ENCODE measurements at regions not wholly inside any gene's neighbourhood (a gene's known extent, or its start where the extent isn't known, plus 50 kb on each side); places are given as distances from the start of the nearest gene placed in this dataset.

- Histone ChIP-seq H3K9me3 (ENCODE audit: low read length) (no peaks in the 10 kb centered on the region), H3K4me3 (ENCODE audit: low read length) (no peak overlapping the region), H3K79me2 (replicated peaks; ENCODE audit: insufficient read depth, low read length) (no peaks in the 10 kb centered on the region), H4K20me1 (ENCODE audit: insufficient read depth) (no peaks in the 10 kb centered on the region), H3K9me2 (ENCODE audit: insufficient read depth, low read length) (no peaks in the 10 kb centered on the region), H3K36me3 (ENCODE audit: insufficient read depth, low read length) (no peaks in the 10 kb centered on the region), H3K27me3 (ENCODE audit: insufficient read depth, low read depth, low read length) (no peaks in the 10 kb centered on the region), H3K27ac (ENCODE audit: low read length) (no peak overlapping the region), H3F3A (ENCODE audit: insufficient read depth, low read length, poor library complexity, severe bottlenecking) (no peaks in the 10 kb centered on the region), H2AFZ (ENCODE audit: low read depth, low read length) (no peak overlapping the region), H3K9ac (ENCODE audit: low read length) (no peak overlapping the region), H3K4me2 (ENCODE audit: low read length) (no peak overlapping the region)
- no peak for TF ChIP-seq TAF1 (IDR thresholded peaks at IDR 0.05; ENCODE audit: low read depth)
These were observed 462.2 kb downstream of the ZPLD1 start for GRCh38 chr3:102896851-102897621.

DNA sequence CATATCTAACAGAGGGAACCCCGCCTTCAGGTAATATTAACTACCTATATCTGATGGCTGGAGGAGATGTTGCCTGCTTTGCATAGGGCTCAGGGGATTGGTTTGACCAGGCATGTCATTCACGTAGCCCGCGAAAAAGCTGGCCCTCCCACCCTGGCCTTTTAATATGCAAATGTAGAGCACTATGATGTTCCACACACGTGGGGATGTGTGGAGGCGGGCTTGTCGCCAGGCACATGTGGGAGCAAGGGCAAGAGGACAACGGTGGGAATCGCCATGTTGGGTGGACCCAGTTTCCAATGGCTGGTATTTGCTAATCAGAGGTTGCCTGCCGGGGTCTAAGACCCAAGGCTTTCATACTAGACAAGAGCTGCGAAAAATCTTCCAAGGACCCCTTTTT, 469.8 kb downstream of the ZPLD1 start:
- H3K9me2 ChIP-seq (ENCODE audit: insufficient read depth, low read length): no peaks in the 10 kb centered on the region
- no peaks in the 10 kb centered on the region for H3K36me3 ChIP-seq (ENCODE audit: insufficient read depth, low read length)
- no peak overlapping the region for H2AFZ ChIP-seq (ENCODE audit: low read depth, low read length)
- TF ChIP-seq EZH2 (IDR thresholded peaks at IDR 0.05; ENCODE audit: borderline replicate concordance, insufficient read depth, low read length, poor library complexity, severe bottlenecking) (no peak), EP300 (conservative IDR thresholded peaks at IDR 0.05; ENCODE audit: poor library complexity, severe bottlenecking) (no peak), MXI1 (conservative IDR thresholded peaks at IDR 0.05; ENCODE audit: poor library complexity, severe bottlenecking) (no peak), RAD21 (conservative IDR thresholded peaks at IDR 0.05) (no peak), REST (IDR thresholded peaks at IDR 0.05; ENCODE audit: borderline replicate concordance) (no peak)
- no peak overlapping the region for H3K4me3 ChIP-seq (ENCODE audit: low read length)
- no peaks in the 10 kb centered on the region for H3K27me3 ChIP-seq (ENCODE audit: insufficient read depth, low read depth, low read length)
- no peaks in the 10 kb centered on the region for H3K79me2 ChIP-seq (replicated peaks; ENCODE audit: insufficient read depth, low read length)
- no peak overlapping the region for H3K4me2 ChIP-seq (ENCODE audit: low read length)
- no peak overlapping the region for H3K27ac ChIP-seq (ENCODE audit: low read length)
- no peak overlapping the region for H3K9ac ChIP-seq (ENCODE audit: low read length)
- H3F3A ChIP-seq (ENCODE audit: insufficient read depth, low read length, poor library complexity, severe bottlenecking): no peaks in the 10 kb centered on the region
- no peaks in the 10 kb centered on the region for H4K20me1 ChIP-seq (ENCODE audit: insufficient read depth)
- H3K9me3 ChIP-seq (ENCODE audit: low read length): no peaks in the 10 kb centered on the region

GRCh38 chr3:102905811-102906210, 471.0 kb downstream of the ZPLD1 start:
- TF ChIP-seq, protein P1, sequence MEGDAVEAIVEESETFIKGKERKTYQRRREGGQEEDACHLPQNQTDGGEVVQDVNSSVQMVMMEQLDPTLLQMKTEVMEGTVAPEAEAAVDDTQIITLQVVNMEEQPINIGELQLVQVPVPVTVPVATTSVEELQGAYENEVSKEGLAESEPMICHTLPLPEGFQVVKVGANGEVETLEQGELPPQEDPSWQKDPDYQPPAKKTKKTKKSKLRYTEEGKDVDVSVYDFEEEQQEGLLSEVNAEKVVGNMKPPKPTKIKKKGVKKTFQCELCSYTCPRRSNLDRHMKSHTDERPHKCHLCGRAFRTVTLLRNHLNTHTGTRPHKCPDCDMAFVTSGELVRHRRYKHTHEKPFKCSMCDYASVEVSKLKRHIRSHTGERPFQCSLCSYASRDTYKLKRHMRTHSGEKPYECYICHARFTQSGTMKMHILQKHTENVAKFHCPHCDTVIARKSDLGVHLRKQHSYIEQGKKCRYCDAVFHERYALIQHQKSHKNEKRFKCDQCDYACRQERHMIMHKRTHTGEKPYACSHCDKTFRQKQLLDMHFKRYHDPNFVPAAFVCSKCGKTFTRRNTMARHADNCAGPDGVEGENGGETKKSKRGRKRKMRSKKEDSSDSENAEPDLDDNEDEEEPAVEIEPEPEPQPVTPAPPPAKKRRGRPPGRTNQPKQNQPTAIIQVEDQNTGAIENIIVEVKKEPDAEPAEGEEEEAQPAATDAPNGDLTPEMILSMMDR (IDR thresholded peaks at IDR 0.05; ENCODE audit: poor library complexity, severe bottlenecking): no peak
- TF ChIP-seq REST (IDR thresholded peaks at IDR 0.05; ENCODE audit: borderline replicate concordance): peak; percentile 75
- TF ChIP-seq EP300 (conservative IDR thresholded peaks at IDR 0.05; ENCODE audit: poor library complexity, severe bottlenecking): peak; percentile 99
- no peak for TF ChIP-seq SMC3 (conservative IDR thresholded peaks at IDR 0.05; ENCODE audit: poor library complexity)
- TF ChIP-seq POLR2AphosphoS5 (IDR thresholded peaks at IDR 0.05): peak; percentile 90
- no peak for TF ChIP-seq EZH2 (IDR thresholded peaks at IDR 0.05; ENCODE audit: borderline replicate concordance, insufficient read depth, low read length, poor library complexity, severe bottlenecking)
- peak; percentile 11 for TF ChIP-seq RAD21 (conservative IDR thresholded peaks at IDR 0.05)
- Histone ChIP-seq H3K9ac (ENCODE audit: low read length) (no peak overlapping the region), H3K27ac (ENCODE audit: low read length) (no peak overlapping the region)

More at GRCh38 chr3:102905811-102906210, 471.0 kb downstream of the ZPLD1 start:
- Histone ChIP-seq H4K20me1 (ENCODE audit: insufficient read depth) (no peaks in the 10 kb centered on the region), H3F3A (ENCODE audit: insufficient read depth, low read length, poor library complexity, severe bottlenecking) (no peaks in the 10 kb centered on the region), H3K36me3 (ENCODE audit: insufficient read depth, low read length) (no peaks in the 10 kb centered on the region), H3K9me3 (ENCODE audit: low read length) (no peaks in the 10 kb centered on the region), H3K4me2 (ENCODE audit: low read length) (no peak overlapping the region), H3K9me2 (ENCODE audit: insufficient read depth, low read length) (no peaks in the 10 kb centered on the region), H3K27me3 (ENCODE audit: insufficient read depth, low read depth, low read length) (no peaks in the 10 kb centered on the region), H3K4me3 (ENCODE audit: low read length) (no peak overlapping the region), H3K79me2 (replicated peaks; ENCODE audit: insufficient read depth, low read length) (no peaks in the 10 kb centered on the region), H2AFZ (ENCODE audit: low read depth, low read length) (no peak overlapping the region)
